ENCODE measurements at regions not wholly inside any gene's neighbourhood (a gene's known extent, or its start where the extent isn't known, plus 50 kb on each side); places are given as distances from the start of the nearest gene placed in this dataset.

- DNase-seq = no peak
These were observed 557.8 kb upstream of the SALL1 start for GRCh38 chr16:51708861-51709260.

- no peak for DNase-seq
These were observed 556.6 kb upstream of the SALL1 start for GRCh38 chr16:51707666-51708065.

- no peak for DNase-seq
These were observed 554.1 kb upstream of the SALL1 start for GRCh38 chr16:51705142-51705541.

GRCh38 chr16:51701025-51701424 lies 550.0 kb upstream of the SALL1 start:
- no peak for DNase-seq

GRCh38 chr16:51699686-51700396 lies 548.8 kb upstream of the SALL1 start:
- DNase-seq = no peak

GRCh38 chr16:51698647-51699046 lies 547.6 kb upstream of the SALL1 start:
- no peak for DNase-seq

GRCh38 chr16:51697454-51697853 lies 546.4 kb upstream of the SALL1 start:
- no peak for DNase-seq

- no peak for DNase-seq
These were observed 545.3 kb upstream of the SALL1 start for GRCh38 chr16:51696376-51696775.

GRCh38 chr16:51691109-51691508 lies 540.0 kb upstream of the SALL1 start:
- DNase-seq = no peak

- no peak for DNase-seq
These were observed 534.4 kb upstream of the SALL1 start for GRCh38 chr16:51685498-51685897.

GRCh38 chr16:51683882-51684281 lies 532.8 kb upstream of the SALL1 start:
- DNase-seq = no peak

- no peak for DNase-seq
These were observed 531.8 kb upstream of the SALL1 start for GRCh38 chr16:51682905-51683304.

- DNase-seq = no peak
These were observed 523.5 kb upstream of the SALL1 start for GRCh38 chr16:51674615-51675014.

- no peak for DNase-seq
These were observed 519.5 kb upstream of the SALL1 start for GRCh38 chr16:51670527-51670926.

GRCh38 chr16:51666821-51667220 lies 515.8 kb upstream of the SALL1 start:
- no peak for DNase-seq

GRCh38 chr16:51666074-51666473 lies 515.0 kb upstream of the SALL1 start:
- no peak for DNase-seq

- DNase-seq = no peak
These were observed 514.4 kb upstream of the SALL1 start for GRCh38 chr16:51665436-51665998.

GRCh38 chr16:51658531-51658930 lies 507.5 kb upstream of the SALL1 start:
- DNase-seq = no peak

GRCh38 chr16:51657848-51658247 lies 506.8 kb upstream of the SALL1 start:
- DNase-seq = no peak

GRCh38 chr16:51655249-51655648 lies 504.2 kb upstream of the SALL1 start:
- no peak for DNase-seq

- no peak for DNase-seq
These were observed 500.0 kb upstream of the SALL1 start for GRCh38 chr16:51651061-51651466.

- no peak for DNase-seq
These were observed 498.6 kb upstream of the SALL1 start for GRCh38 chr16:51649631-51650030.

GRCh38 chr16:51648526-51648925 lies 497.5 kb upstream of the SALL1 start:
- no peak for DNase-seq

- no peak for DNase-seq
These were observed 490.2 kb upstream of the SALL1 start for GRCh38 chr16:51641191-51641765.

GRCh38 chr16:51640196-51640595 lies 489.1 kb upstream of the SALL1 start:
- no peak for DNase-seq

Data from GF-D8 (cell line).